Mesendoderm (in vitro differentiated cells): ENCODE measurements at regions not wholly inside any gene's neighbourhood (a gene's known extent, or its start where the extent isn't known, plus 50 kb on each side); places are given as distances from the start of the nearest gene placed in this dataset.

ENCODE experiments used
- DNase-seq: peaks from one replicate; pipeline ENCODE4 v3.0.0; 2013
- H2AK5ac ChIP-seq: 2 replicates; pipeline ENCODE4 v1.6.1; 2013; ENCODE audit warnings: low read length, inconsistent platforms
- H2BK120ac ChIP-seq: 2 replicates; pipeline ENCODE4 v1.6.1; 2013; ENCODE audit warnings: low read depth, mild to moderate bottlenecking, low read length, moderate library complexity, mixed read lengths
- H2BK15ac ChIP-seq: replicated peaks from 2 replicates; pipeline ENCODE4 v1.6.1; 2013; ENCODE audit warnings: low read depth, mild to moderate bottlenecking, moderate library complexity
- H2BK5ac ChIP-seq: 2 replicates; pipeline ENCODE4 v1.6.1; 2013; ENCODE audit warnings: low read length, inconsistent platforms
- H3K18ac ChIP-seq: 2 replicates; pipeline ENCODE4 v1.6.1; 2013; ENCODE audit warnings: mild to moderate bottlenecking, low read length, mixed read lengths
- H3K23ac ChIP-seq: one replicate; pipeline ENCODE4 v1.6.1; 2013; ENCODE audit warnings: low read length
- H3K27ac ChIP-seq: 2 replicates; pipeline ENCODE4 v1.5.1; 2013; ENCODE audit warnings: low read depth, mild to moderate bottlenecking, inconsistent platforms, low read length, moderate library complexity
- H3K27me3 ChIP-seq: 2 replicates; pipeline ENCODE4 v1.6.1; 2013; ENCODE audit warnings: low read length, control low read depth, mild to moderate bottlenecking, inconsistent platforms; ENCODE audit not compliant: insufficient read depth, poor library complexity
- H3K36me3 ChIP-seq: 2 replicates; pipeline ENCODE4 v1.6.1; 2013; ENCODE audit warnings: low read length, inconsistent platforms; ENCODE audit not compliant: control insufficient read depth, insufficient read depth
- H3K4ac ChIP-seq: one replicate; pipeline ENCODE4 v1.6.1; 2013; ENCODE audit warnings: low read depth, mild to moderate bottlenecking, low read length, moderate library complexity
- H3K4me1 ChIP-seq: 2 replicates; pipeline ENCODE4 v1.6.1; 2013; ENCODE audit warnings: low read depth, low read length, inconsistent platforms; ENCODE audit not compliant: control insufficient read depth
- H3K4me2 ChIP-seq: 2 replicates; pipeline ENCODE4 v1.6.1; 2013; ENCODE audit warnings: low read length
- H3K4me3 ChIP-seq: 2 replicates; pipeline ENCODE4 v1.5.1; 2013; ENCODE audit warnings: mild to moderate bottlenecking, low read length
- H3K56ac ChIP-seq: one replicate; pipeline ENCODE4 v1.6.1; 2013; ENCODE audit warnings: low read length
- H3K79me1 ChIP-seq: 2 replicates; pipeline ENCODE4 v1.6.1; 2013; ENCODE audit warnings: low read length, inconsistent platforms
- H3K79me2 ChIP-seq: 2 replicates; pipeline ENCODE4 v1.6.1; 2013; ENCODE audit warnings: mild to moderate bottlenecking, low read length; ENCODE audit not compliant: control insufficient read depth, insufficient read depth
- H3K9ac ChIP-seq: 2 replicates; pipeline ENCODE4 v1.6.1; 2013; ENCODE audit warnings: low read length, inconsistent platforms
- H4K5ac ChIP-seq: one replicate; pipeline ENCODE4 v1.6.1; 2013; ENCODE audit warnings: low read length
- H4K8ac ChIP-seq: one replicate; pipeline ENCODE4 v1.6.1; 2013; ENCODE audit warnings: low read depth, mild to moderate bottlenecking, control low read depth, low read length, moderate library complexity
- WGBS: extraction: QIAGEN DNeasy Blood & Tissue Kit; methylation state at CpG from one replicate; pipeline ENCODE4 v1.1.7; 2013; ENCODE audit warnings: low lambda C conversion rate, missing lambda C conversion rate; ENCODE audit not compliant: insufficient coverage; ENCODE audit errors: extremely low coverage; 5-methylcytosine and 5-hydroxymethylcytosine counted together

GRCh38 chr11:119580751-119581150 is 148.2 kb downstream of the NECTIN1 start:
- Histone ChIP-seq H3K27me3 (no peaks in the 10 kb centered on the region), H3K79me1 (no peaks in the 10 kb centered on the region), H4K5ac (no peak overlapping the region), H3K56ac (no peak overlapping the region), H3K9ac (no peak overlapping the region), H3K36me3 (no peaks in the 10 kb centered on the region), H3K27ac (no peak overlapping the region), H2BK15ac (no peak overlapping the region), H3K4me1 (peaks cover 2% of the 10 kb centered on the region), H4K8ac (no peak overlapping the region), H3K79me2 (no peaks in the 10 kb centered on the region), H3K18ac (no peak overlapping the region), H2BK120ac (no peak overlapping the region), H2AK5ac (no peak overlapping the region), H3K4ac (no peak overlapping the region), H3K23ac (no peak overlapping the region), H3K4me3 (no peak overlapping the region), H2BK5ac (no peak overlapping the region), H3K4me2 (no peak overlapping the region)
- no CpG with 5 or more reads among the region's 1 CpG for WGBS
- no peak for DNase-seq

- Histone ChIP-seq H2BK120ac (no peak overlapping the region), H3K4me1 (peaks cover 2% of the 10 kb centered on the region), H2BK5ac (no peak overlapping the region), H2BK15ac (no peak overlapping the region), H4K8ac (no peak overlapping the region), H3K27ac (no peak overlapping the region), H3K56ac (no peak overlapping the region), H3K79me1 (no peaks in the 10 kb centered on the region), H3K4me3 (no peak overlapping the region), H3K79me2 (no peaks in the 10 kb centered on the region), H4K5ac (no peak overlapping the region), H3K27me3 (no peaks in the 10 kb centered on the region), H3K4me2 (no peak overlapping the region), H3K36me3 (no peaks in the 10 kb centered on the region), H3K4ac (no peak overlapping the region), H2AK5ac (no peak overlapping the region), H3K23ac (no peak overlapping the region), H3K18ac (no peak overlapping the region), H3K9ac (no peak overlapping the region)
- no peak for DNase-seq
- WGBS = no CpG with 5 or more reads among the region's 3 CpGs
Measured at GRCh38 chr11:119580081-119580480, 148.9 kb downstream of the NECTIN1 start.

- Histone ChIP-seq H3K23ac (no peak overlapping the region), H3K79me1 (no peaks in the 10 kb centered on the region), H3K36me3 (no peaks in the 10 kb centered on the region), H2BK5ac (no peak overlapping the region), H3K27me3 (no peaks in the 10 kb centered on the region), H3K18ac (no peak overlapping the region), H4K5ac (no peak overlapping the region), H4K8ac (no peak overlapping the region), H2AK5ac (no peak overlapping the region), H3K4me1 (no peaks in the 10 kb centered on the region), H3K27ac (no peak overlapping the region), H3K79me2 (no peaks in the 10 kb centered on the region), H3K4ac (no peak overlapping the region), H3K56ac (no peak overlapping the region), H2BK15ac (no peak overlapping the region), H3K4me2 (no peak overlapping the region), H3K4me3 (no peak overlapping the region), H3K9ac (no peak overlapping the region), H2BK120ac (no peak overlapping the region)
- WGBS = no CpG with 5 or more reads among the region's 11 CpGs
- no peak for DNase-seq
Measured at GRCh38 chr11:119578521-119579191, 150.3 kb downstream of the NECTIN1 start.

- Histone ChIP-seq H3K4ac (no peak overlapping the region), H3K23ac (no peak overlapping the region), H2BK5ac (no peak overlapping the region), H3K56ac (no peak overlapping the region), H2AK5ac (no peak overlapping the region), H3K4me1 (no peaks in the 10 kb centered on the region), H2BK120ac (no peak overlapping the region), H3K4me2 (no peak overlapping the region), H3K79me1 (no peaks in the 10 kb centered on the region), H3K18ac (no peak overlapping the region), H2BK15ac (no peak overlapping the region), H3K36me3 (no peaks in the 10 kb centered on the region), H3K27ac (no peak overlapping the region), H3K9ac (no peak overlapping the region), H4K8ac (no peak overlapping the region), H4K5ac (no peak overlapping the region), H3K27me3 (no peaks in the 10 kb centered on the region), H3K4me3 (no peak overlapping the region), H3K79me2 (no peaks in the 10 kb centered on the region)
- WGBS = no CpG with 5 or more reads among the region's 1 CpG
- no peak for DNase-seq
Measured at GRCh38 chr11:119573858-119574257, 150.9 kb upstream of the THY1 start.

GRCh38 chr11:119572481-119573424 is 149.8 kb upstream of the THY1 start:
- WGBS = no CpG with 5 or more reads among the region's 13 CpGs
- no peak overlapping the region for H4K8ac ChIP-seq
- H2AK5ac ChIP-seq = no peak overlapping the region
- no peak overlapping the region for H3K27ac ChIP-seq
- no peak overlapping the region for H2BK15ac ChIP-seq
- no peaks in the 10 kb centered on the region for H3K27me3 ChIP-seq
- H2BK5ac ChIP-seq = no peak overlapping the region
- H3K4ac ChIP-seq = no peak overlapping the region
- no peaks in the 10 kb centered on the region for H3K36me3 ChIP-seq
- H3K18ac ChIP-seq = no peak overlapping the region
- no peaks in the 10 kb centered on the region for H3K79me2 ChIP-seq
- peak overlapping the region; percentile 15 for H3K56ac ChIP-seq
- H3K4me1 ChIP-seq = peaks cover 8% of the 10 kb centered on the region
- H3K4me3 ChIP-seq = no peak overlapping the region
- H2BK120ac ChIP-seq = no peak overlapping the region
- H3K4me2 ChIP-seq = no peak overlapping the region
- no peaks in the 10 kb centered on the region for H3K79me1 ChIP-seq
- H4K5ac ChIP-seq = no peak overlapping the region
- DNase-seq = no peak
- no peak overlapping the region for H3K23ac ChIP-seq
- H3K9ac ChIP-seq = no peak overlapping the region
